ENCODE measurements at regions not wholly inside any gene's neighbourhood (a gene's known extent, or its start where the extent isn't known, plus 50 kb on each side); places are given as distances from the start of the nearest gene placed in this dataset.
A peak's percentile ranks its signal among the peaks of the same experiment; 100 is the strongest.
"Not testable (repeated sequence)": the region's sequence is repeated elsewhere in the genome, so short reads cannot be mapped to it uniquely, and the experiment has no call there.

- WGBS, 2 donors (ENCODE audit: low coverage in 1 of 2) = 54 to 64% methylated on average over 5 to 8 of the region's 8 CpGs
- no peaks in the 10 kb centered on the region for H3K4me1 ChIP-seq
- TF ChIP-seq POLR2A (IDR thresholded peaks at IDR 0.05) (no peak), EP300 (IDR thresholded peaks at IDR 0.05) (no peak), POLR2AphosphoS5 (IDR thresholded peaks at IDR 0.05) (no peak), CTCF (IDR thresholded peaks at IDR 0.05) (no peak)
- no peaks in the 10 kb centered on the region for H3K36me3 ChIP-seq
- H3K4me3 ChIP-seq = no peak overlapping the region
- peaks cover 0 to 31% (median 0%) of the 10 kb centered on the region in 3 donors for H3K9me3 ChIP-seq
- H3K27me3 ChIP-seq = peaks cover 10% of the 10 kb centered on the region
- no peak overlapping the region for H3K27ac ChIP-seq
- no peak for ATAC-seq
Measured at GRCh38 chr7:65475734-65476319, 102.2 kb downstream of the ZNF92 start.

GRCh38 chr7:65477326-65477725 is 103.7 kb downstream of the ZNF92 start:
- Histone ChIP-seq H3K9me3 (peaks cover 0 to 38% (median 0%) of the 10 kb centered on the region in 3 donors), H3K4me3 (no peak overlapping the region), H3K27me3 (peaks cover 10% of the 10 kb centered on the region), H3K4me1 (no peaks in the 10 kb centered on the region), H3K36me3 (no peaks in the 10 kb centered on the region), H3K27ac (no peak overlapping the region)
- ATAC-seq = no peak
- TF ChIP-seq EP300 (IDR thresholded peaks at IDR 0.05) = no peak
- TF ChIP-seq POLR2AphosphoS5 (IDR thresholded peaks at IDR 0.05) = no peak
- TF ChIP-seq CTCF (IDR thresholded peaks at IDR 0.05) = no peak
- no peak for TF ChIP-seq POLR2A (IDR thresholded peaks at IDR 0.05)
- 59 to 67% methylated on average over 6 of the region's 6 CpGs for WGBS, 2 donors (ENCODE audit: low coverage in 1 of 2)

- Histone ChIP-seq H3K27ac (no peak overlapping the region), H3K4me3 (no peak overlapping the region), H3K36me3 (no peaks in the 10 kb centered on the region), H3K9me3 (peaks cover 0 to 38% (median 0%) of the 10 kb centered on the region in 3 donors), H3K4me1 (no peaks in the 10 kb centered on the region), H3K27me3 (no peaks in the 10 kb centered on the region)
- no peak for TF ChIP-seq POLR2AphosphoS5 (IDR thresholded peaks at IDR 0.05)
- no peak for ATAC-seq
- 83 to 87% methylated on average over 7 to 8 of the region's 8 CpGs for WGBS, 2 donors (ENCODE audit: low coverage in 1 of 2)
Measured at GRCh38 chr7:65489260-65489767, 115.7 kb downstream of the ZNF92 start.

GRCh38 chr7:65496697-65497096 is 123.0 kb downstream of the ZNF92 start:
- not testable (repeated sequence) for H3K4me3 ChIP-seq, ATAC-seq, H3K36me3 ChIP-seq, H3K4me1 ChIP-seq, H3K9me3 ChIP-seq, H3K27me3 ChIP-seq, H3K27ac ChIP-seq
- 57 to 95% methylated on average over 2 of the region's 2 CpGs for WGBS, 2 donors (ENCODE audit: low coverage in 1 of 2)

GRCh38 chr7:65503434-65504152 is 129.9 kb downstream of the ZNF92 start:
- Histone ChIP-seq H3K36me3 (no peaks in the 10 kb centered on the region), H3K27ac (no peak overlapping the region), H3K27me3 (peaks cover 6% of the 10 kb centered on the region), H3K9me3 (no peaks in the 10 kb centered on the region), H3K4me1 (peaks cover 0 to 1% (median 0%) of the 10 kb centered on the region in 3 donors), H3K4me3 (no peak overlapping the region)
- no peak for ATAC-seq
- no peak for TF ChIP-seq CTCF (IDR thresholded peaks at IDR 0.05)
- TF ChIP-seq EP300 (IDR thresholded peaks at IDR 0.05) = no peak
- TF ChIP-seq POLR2AphosphoS5 (IDR thresholded peaks at IDR 0.05) = no peak
- TF ChIP-seq POLR2A (IDR thresholded peaks at IDR 0.05) = no peak

- peaks cover 12% of the 10 kb centered on the region for H3K27me3 ChIP-seq
- H3K4me3 ChIP-seq, H3K36me3 ChIP-seq, ATAC-seq, H3K9me3 ChIP-seq, H3K27ac ChIP-seq: not testable (repeated sequence)
- H3K4me1 ChIP-seq = peaks cover 0 to 12% (median 5%) of the 10 kb centered on the region in 3 donors
- WGBS, 2 donors (ENCODE audit: low coverage in 1 of 2) = 44 to 54% methylated on average over 1 of the region's 1 CpG
Measured at GRCh38 chr7:65504504-65505319, 131.1 kb downstream of the ZNF92 start.

GRCh38 chr7:65505320-65505633 is 131.6 kb downstream of the ZNF92 start:
- not testable (repeated sequence) for H3K4me3 ChIP-seq, ATAC-seq, H3K36me3 ChIP-seq, H3K27ac ChIP-seq, H3K9me3 ChIP-seq
- Histone ChIP-seq H3K27me3 (peaks cover 18% of the 10 kb centered on the region), H3K4me1 (peaks cover 0 to 18% (median 9%) of the 10 kb centered on the region in 3 donors)
- WGBS, 2 donors (ENCODE audit: low coverage in 1 of 2) = 55 to 79% methylated on average over 3 of the region's 3 CpGs

- H3K27ac ChIP-seq, H3K9me3 ChIP-seq, H3K36me3 ChIP-seq, ATAC-seq: not testable (repeated sequence)
- H3K4me1 ChIP-seq = peaks cover 0 to 19% (median 9%) of the 10 kb centered on the region in 3 donors
- H3K4me3 ChIP-seq = peak overlapping the region; percentile 11 to 57
- peaks cover 35% of the 10 kb centered on the region for H3K27me3 ChIP-seq
- 1 to 2% methylated on average over 16 to 24 of the region's 85 CpGs for WGBS, 2 donors (ENCODE audit: low coverage in 1 of 2)
Measured at GRCh38 chr7:65508581-65509367, 135.1 kb downstream of the ZNF92 start.
